AG08395 (cell line): ENCODE measurements at regions not wholly inside any gene's neighbourhood (a gene's known extent, or its start where the extent isn't known, plus 50 kb on each side); places are given as distances from the start of the nearest gene placed in this dataset.

Source experiments
- DNase-seq: peaks from one replicate; pipeline ENCODE4 v3.0.0; 2012; ENCODE audit warnings: mixed read lengths, low spot score

- DNase-seq = peak; percentile 8
Measured at GRCh38 chr3:104564045-104564643, 802.6 kb upstream of the ALCAM start.

- DNase-seq = no peak
Measured at GRCh38 chr3:104566054-104566453, 800.7 kb upstream of the ALCAM start.

- DNase-seq = no peak
Measured at GRCh38 chr3:104575634-104576033, 791.1 kb upstream of the ALCAM start.

GRCh38 chr3:104578558-104578957, 788.2 kb upstream of the ALCAM start:
- DNase-seq = no peak

- no peak for DNase-seq
Measured at GRCh38 chr3:104582092-104582491, 784.6 kb upstream of the ALCAM start.

- no peak for DNase-seq
Measured at GRCh38 chr3:104584682-104585081, 782.0 kb upstream of the ALCAM start.

GRCh38 chr3:104586344-104586743, 780.4 kb upstream of the ALCAM start:
- DNase-seq = no peak

GRCh38 chr3:104588442-104588841, 778.3 kb upstream of the ALCAM start:
- DNase-seq = no peak

GRCh38 chr3:104591776-104592175, 774.9 kb upstream of the ALCAM start:
- no peak for DNase-seq

- no peak for DNase-seq
Measured at GRCh38 chr3:104594491-104594890, 772.2 kb upstream of the ALCAM start.

GRCh38 chr3:104596054-104596453, 770.7 kb upstream of the ALCAM start:
- DNase-seq = no peak

- peak; percentile 21 for DNase-seq
Measured at GRCh38 chr3:104596551-104596950, 770.2 kb upstream of the ALCAM start.

- DNase-seq = no peak
Measured at GRCh38 chr3:104598848-104599511, 767.7 kb upstream of the ALCAM start.

GRCh38 chr3:104604326-104605010, 762.2 kb upstream of the ALCAM start:
- peak; percentile 37 for DNase-seq

GRCh38 chr3:104606812-104607211, 759.9 kb upstream of the ALCAM start:
- no peak for DNase-seq

- DNase-seq = no peak
Measured at GRCh38 chr3:104610730-104611652, 755.7 kb upstream of the ALCAM start.

- no peak for DNase-seq
Measured at GRCh38 chr3:104612218-104612617, 754.5 kb upstream of the ALCAM start.

GRCh38 chr3:104614564-104614963, 752.1 kb upstream of the ALCAM start:
- DNase-seq = no peak

GRCh38 chr3:104628185-104628789, 738.4 kb upstream of the ALCAM start:
- DNase-seq = peak; percentile 61

GRCh38 chr3:104629038-104629437, 737.7 kb upstream of the ALCAM start:
- peak; percentile 71 for DNase-seq

- DNase-seq = no peak
Measured at GRCh38 chr3:104631254-104631653, 735.5 kb upstream of the ALCAM start.

- no peak for DNase-seq
Measured at GRCh38 chr3:104632521-104632920, 734.2 kb upstream of the ALCAM start.
